DOHH2 (cell line): ENCODE measurements at regions not wholly inside any gene's neighbourhood (a gene's known extent, or its start where the extent isn't known, plus 50 kb on each side); places are given as distances from the start of the nearest gene placed in this dataset.

Experiments used
- H3F3A ChIP-seq: fragments of 200-600 bp; sonication (generic), shearing (Covaris generic); 2 replicates; pipeline ENCODE4 v1.6.0; 2016; ENCODE audit warnings: antibody characterized with exemption, mild to moderate bottlenecking; ENCODE audit not compliant: control insufficient read depth, insufficient read depth
- H3K27ac ChIP-seq: fragments of 200-600 bp; sonication (generic); 2 replicates; pipeline ENCODE4 v1.5.1; 2014; ENCODE audit warnings: low read depth, mild to moderate bottlenecking, low read length, moderate library complexity
- H3K27me3 ChIP-seq: fragments of 200-600 bp; sonication (generic); 2 replicates; pipeline ENCODE4 v1.6.1; 2014; ENCODE audit warnings: mild to moderate bottlenecking, low read length, mixed read lengths; ENCODE audit not compliant: control insufficient read depth
- H3K36me3 ChIP-seq: fragments of 200-600 bp; sonication (generic); 2 replicates; pipeline ENCODE4 v1.6.1; 2014; ENCODE audit warnings: mild to moderate bottlenecking, low read length, moderate library complexity, mixed read lengths; ENCODE audit not compliant: control insufficient read depth
- H3K4me1 ChIP-seq: fragments of 200-600 bp; sonication (generic); 2 replicates; pipeline ENCODE4 v1.6.1; 2014; ENCODE audit warnings: mild to moderate bottlenecking, low read length, mixed read lengths; ENCODE audit not compliant: control insufficient read depth
- H3K4me2 ChIP-seq: fragments of 200-600 bp; sonication (generic); 2 replicates; pipeline ENCODE4 v1.6.0; 2014; ENCODE audit warnings: mild to moderate bottlenecking, low read length, moderate library complexity
- H3K4me3 ChIP-seq: fragments of 200-600 bp; sonication (generic); 2 replicates; pipeline ENCODE4 v1.5.1; 2014; ENCODE audit warnings: mild to moderate bottlenecking, low read length, mixed read lengths
- H3K79me2 ChIP-seq: fragments of 200-600 bp; sonication (generic); 2 replicates; pipeline ENCODE4 v1.6.1; 2014; ENCODE audit warnings: mild to moderate bottlenecking, low read length, mixed read lengths; ENCODE audit not compliant: control insufficient read depth
- H3K9me2 ChIP-seq: fragments of 200-600 bp; sonication (generic); replicated peaks from 2 replicates; pipeline ENCODE4 v1.6.1; 2014; ENCODE audit warnings: mild to moderate bottlenecking, low read length, mixed read lengths; ENCODE audit not compliant: control insufficient read depth
- H3K9me3 ChIP-seq: fragments of 200-600 bp; sonication (generic); 2 replicates; pipeline ENCODE4 v1.6.1; 2014; ENCODE audit warnings: antibody characterized with exemption, low read length, mixed read lengths; ENCODE audit not compliant: control insufficient read depth, insufficient read depth
- H4K20me1 ChIP-seq: fragments of 200-600 bp; sonication (generic); 2 replicates; pipeline ENCODE4 v1.6.0; 2014; ENCODE audit warnings: low read depth, mild to moderate bottlenecking, antibody characterized with exemption, low read length, moderate library complexity; ENCODE audit not compliant: control insufficient read depth, insufficient read depth
- CTCF ChIP-seq: fragments of 200-600 bp; sonication (generic); IDR thresholded peaks from one replicate; pipeline ENCODE4 v1.5.1; 2014; ENCODE audit warnings: antibody characterized with exemption, mild to moderate bottlenecking, low read depth, low read length; ENCODE audit not compliant: poor library complexity, severe bottlenecking
- EZH2phosphoT487 ChIP-seq: fragments of 200-600 bp; sonication (generic); IDR thresholded peaks from 2 replicates; pipeline ENCODE4 v1.6.1; 2017; ENCODE audit warnings: borderline replicate concordance, mild to moderate bottlenecking, antibody characterized with exemption, low read length, moderate library complexity, mixed read lengths

GRCh38 chr13:97686594-97686993, 252.6 kb downstream of the RAP2A start:
- no peak for TF ChIP-seq EZH2phosphoT487
- TF ChIP-seq CTCF, result no peak
- no peaks in the 10 kb centered on the region for H3K9me3 ChIP-seq
- no peaks in the 10 kb centered on the region for H3K27me3 ChIP-seq
- H3K36me3 ChIP-seq, result no peaks in the 10 kb centered on the region
- no peak overlapping the region for H3K27ac ChIP-seq
- no peaks in the 10 kb centered on the region for H3K9me2 ChIP-seq
- H3F3A ChIP-seq, result no peaks in the 10 kb centered on the region
- no peaks in the 10 kb centered on the region for H4K20me1 ChIP-seq
- H3K4me2 ChIP-seq, result no peak overlapping the region
- H3K79me2 ChIP-seq, result no peaks in the 10 kb centered on the region
- H3K4me3 ChIP-seq, result no peak overlapping the region
- no peaks in the 10 kb centered on the region for H3K4me1 ChIP-seq

DNA sequence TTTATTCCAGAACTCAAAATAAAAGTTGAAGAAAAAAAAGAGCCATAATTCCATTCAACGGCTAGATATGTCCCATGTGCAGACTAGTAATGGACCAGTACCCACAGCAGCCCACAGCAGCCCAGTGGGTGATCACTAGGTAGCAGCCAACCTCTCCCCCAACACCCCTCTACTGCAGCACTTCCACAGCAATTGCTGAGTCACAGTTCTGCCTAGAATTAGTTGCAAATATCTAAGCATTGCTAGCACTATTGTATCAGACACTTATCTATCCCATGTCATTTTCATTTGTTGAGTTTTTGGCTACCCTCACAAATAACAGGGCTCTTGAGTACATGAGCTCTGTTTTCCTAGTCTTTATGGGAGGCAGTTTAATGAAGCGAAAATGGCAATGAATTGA, 258.7 kb downstream of the RAP2A start:
- no peak overlapping the region for H3K4me2 ChIP-seq
- no peak overlapping the region for H3K4me3 ChIP-seq
- no peaks in the 10 kb centered on the region for H3K4me1 ChIP-seq
- no peaks in the 10 kb centered on the region for H3K27me3 ChIP-seq
- H3K79me2 ChIP-seq, result no peaks in the 10 kb centered on the region
- H3K9me3 ChIP-seq, result no peaks in the 10 kb centered on the region
- H3F3A ChIP-seq, result no peaks in the 10 kb centered on the region
- no peaks in the 10 kb centered on the region for H3K9me2 ChIP-seq
- TF ChIP-seq EZH2phosphoT487 (no peak), CTCF (no peak)
- no peak overlapping the region for H3K27ac ChIP-seq
- H4K20me1 ChIP-seq, result no peaks in the 10 kb centered on the region
- no peaks in the 10 kb centered on the region for H3K36me3 ChIP-seq

DNA sequence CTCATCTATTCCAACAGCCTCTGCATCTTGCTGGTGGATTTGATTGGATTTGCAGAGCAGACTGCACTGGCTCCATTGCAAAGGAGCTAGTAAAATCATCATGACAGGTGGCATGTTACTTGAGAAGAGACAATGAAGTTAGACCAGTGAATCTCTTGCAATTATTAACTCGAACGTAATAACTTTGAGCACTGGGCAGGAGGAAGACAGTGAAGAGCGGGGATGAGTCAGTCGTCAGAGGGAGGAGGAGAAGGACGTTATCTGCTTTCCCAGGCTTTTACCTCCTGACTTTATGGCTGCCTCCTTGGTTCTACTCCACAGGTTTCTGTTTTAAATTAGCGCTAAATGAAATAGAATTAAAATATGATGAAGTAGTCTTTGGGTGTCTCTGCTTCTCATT, 257.8 kb upstream of the IPO5 start:
- Histone ChIP-seq H3K4me1 (no peaks in the 10 kb centered on the region), H4K20me1 (no peaks in the 10 kb centered on the region), H3K27ac (no peak overlapping the region), H3K36me3 (no peaks in the 10 kb centered on the region), H3F3A (no peaks in the 10 kb centered on the region), H3K4me3 (no peak overlapping the region), H3K9me3 (no peaks in the 10 kb centered on the region), H3K79me2 (no peaks in the 10 kb centered on the region), H3K27me3 (no peaks in the 10 kb centered on the region), H3K4me2 (no peak overlapping the region), H3K9me2 (no peaks in the 10 kb centered on the region)
- TF ChIP-seq CTCF (no peak), EZH2phosphoT487 (no peak)

- no peaks in the 10 kb centered on the region for H3K9me2 ChIP-seq
- no peaks in the 10 kb centered on the region for H3K4me1 ChIP-seq
- H3F3A ChIP-seq, result no peaks in the 10 kb centered on the region
- TF ChIP-seq CTCF (no peak), EZH2phosphoT487 (no peak)
- no peak overlapping the region for H3K4me2 ChIP-seq
- no peaks in the 10 kb centered on the region for H3K36me3 ChIP-seq
- no peaks in the 10 kb centered on the region for H3K79me2 ChIP-seq
- H3K27me3 ChIP-seq, result no peaks in the 10 kb centered on the region
- H3K27ac ChIP-seq, result no peak overlapping the region
- no peaks in the 10 kb centered on the region for H3K9me3 ChIP-seq
- no peak overlapping the region for H3K4me3 ChIP-seq
- no peaks in the 10 kb centered on the region for H4K20me1 ChIP-seq
Measured at GRCh38 chr13:97696921-97697320, 256.6 kb upstream of the IPO5 start.
